GM18508 (cell line): ENCODE measurements at regions not wholly inside any gene's neighbourhood (a gene's known extent, or its start where the extent isn't known, plus 50 kb on each side); places are given as distances from the start of the nearest gene placed in this dataset.
"Not testable (repeated sequence)": the region's sequence is repeated elsewhere in the genome, so short reads cannot be mapped to it uniquely, and the experiment has no call there.

ENCODE experiments used
- ATAC-seq: cut with Tn5 transposase; IDR thresholded peaks from one replicate; pipeline ENCODE4 v1.9.1; 2021; ENCODE audit warnings: moderate number of reproducible peaks; ENCODE audit not compliant: insufficient read depth, unreplicated experiment

GRCh38 chr14:105859073-105859716 is 332.8 kb downstream of the TMEM121 start:
- ATAC-seq = not testable (repeated sequence)

GRCh38 chr14:105859717-105860614 is 333.6 kb downstream of the TMEM121 start:
- ATAC-seq = no peak

- no peak for ATAC-seq
These were observed 334.5 kb downstream of the TMEM121 start for GRCh38 chr14:105860615-105861580.

- ATAC-seq = no peak
These were observed 335.6 kb downstream of the TMEM121 start for GRCh38 chr14:105861985-105862465.

GRCh38 chr14:105862581-105863239 is 336.3 kb downstream of the TMEM121 start:
- no peak for ATAC-seq

- no peak for ATAC-seq
These were observed 337.1 kb downstream of the TMEM121 start for GRCh38 chr14:105863296-105864108.

GRCh38 chr14:105864116-105864515 is 337.7 kb downstream of the TMEM121 start:
- ATAC-seq = no peak

GRCh38 chr14:105864651-105865265 is 338.4 kb downstream of the TMEM121 start:
- no peak for ATAC-seq

GRCh38 chr14:105865266-105865903 is 339.0 kb downstream of the TMEM121 start:
- ATAC-seq = no peak

- ATAC-seq = no peak
These were observed 339.8 kb downstream of the TMEM121 start for GRCh38 chr14:105865904-105866840.

- ATAC-seq = no peak
These were observed 340.5 kb downstream of the TMEM121 start for GRCh38 chr14:105866841-105867321.

- no peak for ATAC-seq
These were observed 341.7 kb downstream of the TMEM121 start for GRCh38 chr14:105867961-105868599.

GRCh38 chr14:105871590-105871989 is 345.2 kb downstream of the TMEM121 start:
- no peak for ATAC-seq

- ATAC-seq = no peak
These were observed 347.6 kb downstream of the TMEM121 start for GRCh38 chr14:105873870-105874512.

- no peak for ATAC-seq
These were observed 349.8 kb downstream of the TMEM121 start for GRCh38 chr14:105876158-105876557.

- ATAC-seq = no peak
These were observed 350.4 kb downstream of the TMEM121 start for GRCh38 chr14:105876829-105877228.
